ENCODE measurements at regions not wholly inside any gene's neighbourhood (a gene's known extent, or its start where the extent isn't known, plus 50 kb on each side); places are given as distances from the start of the nearest gene placed in this dataset.
"Not testable (repeated sequence)": the region's sequence is repeated elsewhere in the genome, so short reads cannot be mapped to it uniquely, and the experiment has no call there.

DNA sequence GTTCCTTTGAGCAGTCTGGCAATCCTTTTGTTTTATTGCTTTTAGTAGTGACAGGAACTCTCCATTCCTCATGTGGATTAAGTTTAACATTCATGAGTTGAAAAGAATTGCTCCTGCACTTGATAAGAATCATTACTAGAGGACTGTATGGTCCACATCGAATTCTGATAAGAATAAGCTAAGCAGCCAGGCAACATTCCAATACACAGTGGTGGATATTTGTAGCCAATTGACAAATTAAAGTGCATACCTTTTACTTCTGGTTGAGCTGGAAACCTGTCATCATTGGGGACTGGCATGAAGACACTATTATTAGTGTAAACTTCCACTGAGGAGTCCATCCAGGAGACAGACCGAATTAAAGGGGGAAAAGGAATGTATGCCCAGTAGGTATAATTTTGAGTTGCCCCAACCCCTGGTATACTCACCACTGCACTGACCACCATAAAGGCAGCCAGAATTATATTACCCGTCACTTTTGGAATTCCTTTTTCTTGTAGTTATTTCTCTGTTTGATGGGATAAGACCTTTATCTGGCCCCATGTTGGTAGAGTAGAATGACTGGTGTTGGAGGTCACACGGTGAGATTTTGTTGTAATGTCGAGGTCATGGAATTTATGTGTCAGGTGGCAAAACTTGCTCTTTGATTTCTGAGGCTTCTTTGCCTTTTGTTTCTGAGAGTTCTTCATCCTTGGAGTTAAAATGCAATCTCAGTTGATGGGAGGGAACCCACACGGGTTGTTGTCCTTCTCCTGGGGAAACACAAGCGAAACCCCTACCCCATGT is 72.1 kb upstream of the ARL4D start:
- Mint-ChIP-seq H3K4me3 (no peak overlapping the region), H3K27me3 (peaks cover 15% of the 10 kb centered on the region), H3K36me3 (no peaks in the 10 kb centered on the region), H3K4me1 (peaks cover 15% of the 10 kb centered on the region), H3K9me3 (no peaks in the 10 kb centered on the region), H3K27ac (no peak overlapping the region)
- DNase-seq, result no peak

DNA sequence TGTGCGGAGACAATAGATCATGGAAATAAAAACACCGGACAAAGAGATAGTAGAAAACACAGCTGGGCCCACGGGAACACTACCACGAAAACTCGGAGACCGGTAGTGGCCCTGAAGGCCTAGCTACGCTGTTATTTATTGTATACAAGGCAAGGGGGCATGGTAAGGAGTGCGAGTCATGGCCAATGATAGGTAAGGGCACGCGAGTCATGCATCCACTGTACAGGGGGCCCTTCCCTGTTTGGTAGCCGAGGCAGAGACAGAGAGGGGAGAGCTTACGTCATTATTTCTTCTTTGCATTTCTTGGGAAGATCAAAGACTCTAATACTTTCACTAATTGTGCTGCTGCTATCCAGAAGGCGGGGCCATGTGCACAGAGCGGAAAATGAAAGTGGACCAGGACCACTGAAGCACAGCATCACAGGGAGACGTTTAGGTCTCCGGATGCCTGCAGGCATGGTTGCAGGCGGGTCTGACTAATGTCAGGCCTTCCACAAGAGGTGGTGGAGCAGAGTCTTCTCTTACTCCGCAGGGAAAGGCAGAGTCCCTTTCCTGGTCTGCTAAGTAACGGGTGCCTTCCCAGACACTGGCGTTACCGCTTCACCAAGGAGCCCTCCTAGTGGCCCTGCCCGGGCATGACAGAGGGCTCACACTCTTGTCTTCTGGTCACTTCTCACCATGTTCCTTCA is 74.4 kb upstream of the ARL4D start:
- H3K36me3 Mint-ChIP-seq, result peaks cover 7% of the 10 kb centered on the region
- peaks cover 15% of the 10 kb centered on the region for H3K4me1 Mint-ChIP-seq
- H3K27me3 Mint-ChIP-seq, result peaks cover 11% of the 10 kb centered on the region
- no peak overlapping the region for H3K4me3 Mint-ChIP-seq
- no peaks in the 10 kb centered on the region for H3K9me3 Mint-ChIP-seq
- no peak for DNase-seq
- no peak overlapping the region for H3K27ac Mint-ChIP-seq

DNA sequence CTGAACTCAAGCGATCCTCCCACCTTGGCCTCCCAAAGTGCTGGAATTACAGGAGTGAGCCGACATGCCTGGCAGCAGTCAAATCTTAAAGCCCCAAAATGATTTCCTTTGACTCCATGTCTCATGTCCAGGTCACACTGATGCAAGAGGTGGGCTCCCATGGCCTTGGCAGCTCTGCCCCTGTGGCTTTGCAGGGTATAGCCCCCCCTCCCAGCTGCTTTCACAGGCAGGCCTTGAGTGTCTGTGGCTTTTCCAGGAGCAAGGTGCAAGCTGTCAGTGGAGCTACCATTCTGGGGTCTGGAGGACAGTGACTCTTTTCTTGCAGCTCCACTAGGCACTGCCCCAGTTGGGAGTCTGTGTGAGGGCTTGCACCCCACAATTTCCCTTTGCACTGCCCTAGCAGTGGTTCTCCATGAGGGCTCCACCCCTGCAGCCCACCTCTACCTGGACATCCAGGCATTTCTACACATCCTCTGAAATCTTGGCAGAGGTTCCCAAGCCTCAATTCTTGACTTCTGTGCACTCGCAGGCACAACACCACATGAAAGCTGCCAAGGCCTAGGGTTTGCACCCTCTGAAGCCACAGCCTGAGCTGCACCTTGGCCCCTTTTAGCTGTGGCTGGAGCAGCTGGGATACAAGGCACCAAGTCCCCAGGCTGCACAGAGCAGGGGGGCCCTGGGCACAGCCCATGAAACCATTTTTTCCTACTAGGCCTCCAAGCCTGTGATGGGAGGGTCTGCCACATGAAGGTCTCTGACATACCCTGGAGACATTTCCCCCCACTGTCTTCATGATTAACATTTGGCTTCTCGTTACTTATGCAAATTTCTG is 79.3 kb upstream of the ARL4D start:
- Mint-ChIP-seq H3K4me1 (peaks cover 5% of the 10 kb centered on the region), H3K36me3 (peaks cover 29% of the 10 kb centered on the region), H3K9me3 (peaks cover 5% of the 10 kb centered on the region), H3K27me3 (no peaks in the 10 kb centered on the region), H3K27ac (no peak overlapping the region), H3K4me3 (no peak overlapping the region)
- no peak for DNase-seq

DNA sequence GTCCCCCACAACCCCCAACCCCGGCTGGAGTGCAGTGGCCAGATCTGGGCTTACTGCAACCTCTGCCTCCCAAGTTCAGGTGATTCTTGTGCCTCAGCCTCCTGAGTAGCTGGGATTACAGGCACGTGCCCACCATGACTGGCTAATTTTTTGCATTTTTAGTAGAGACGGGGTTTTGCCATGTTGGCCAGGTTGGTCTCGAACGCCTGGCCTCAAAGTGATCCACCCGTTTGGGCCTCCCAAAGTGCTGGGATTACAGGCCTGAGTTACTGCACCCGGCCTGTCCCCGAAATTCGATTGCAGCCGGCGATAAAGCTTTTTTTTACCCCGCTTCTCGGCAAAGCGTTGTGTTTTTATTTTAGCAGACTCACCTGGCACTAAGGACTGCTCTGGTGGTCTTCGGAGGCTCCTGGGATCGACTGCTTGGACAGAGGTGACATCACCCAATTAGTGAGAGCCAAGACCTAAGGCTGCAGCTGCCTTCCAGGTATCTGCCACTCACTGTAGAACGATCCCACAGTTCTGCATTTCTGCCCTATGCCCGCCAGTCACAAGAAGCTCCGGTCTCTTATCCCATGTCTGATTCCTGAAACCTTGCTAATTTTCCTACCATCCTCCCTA is 82.2 kb upstream of the ARL4D start:
- Mint-ChIP-seq H3K36me3 (peaks cover 29% of the 10 kb centered on the region), H3K27me3 (no peaks in the 10 kb centered on the region), H3K9me3 (peaks cover 5% of the 10 kb centered on the region), H3K27ac (no peak overlapping the region), H3K4me3 (no peak overlapping the region), H3K4me1 (no peaks in the 10 kb centered on the region)
- peak; percentile 48 for DNase-seq

DNA sequence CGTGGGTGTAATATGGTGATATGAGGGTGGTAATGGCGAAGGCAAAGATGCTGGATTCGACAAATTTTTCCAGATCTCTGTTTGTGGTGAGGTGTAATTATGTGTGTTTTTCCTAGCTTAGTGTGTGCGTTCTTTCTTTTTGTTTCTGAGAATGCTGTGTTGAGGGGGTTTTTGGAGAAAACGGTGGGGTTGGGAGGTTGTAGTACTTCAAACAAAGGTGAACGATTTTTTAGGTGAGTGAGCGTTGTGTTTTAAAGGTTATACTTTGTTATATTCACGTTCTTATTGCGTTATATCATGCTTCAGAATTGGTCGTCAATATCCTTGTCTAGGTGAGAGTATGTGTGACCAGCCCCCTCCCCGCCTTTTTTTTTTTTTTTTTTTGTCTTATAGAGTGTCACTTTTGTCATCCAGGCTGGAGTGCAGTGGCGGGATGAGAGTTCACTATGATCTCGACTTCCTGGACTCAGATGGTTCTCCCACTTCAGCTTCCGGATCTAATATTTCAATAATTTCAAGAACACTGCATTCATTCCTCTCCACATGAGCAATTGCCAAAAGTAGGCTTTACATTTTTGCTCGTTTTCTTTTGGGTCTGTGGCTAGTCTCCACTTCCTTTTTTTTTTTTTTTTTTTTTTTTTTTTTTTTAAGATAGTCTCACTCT is 82.2 kb upstream of the RNU2-1 start:
- Mint-ChIP-seq H3K27ac (no peak overlapping the region), H3K9me3 (peaks cover 5% of the 10 kb centered on the region), H3K36me3 (peaks cover 29% of the 10 kb centered on the region), H3K4me1 (no peaks in the 10 kb centered on the region), H3K4me3 (no peak overlapping the region), H3K27me3 (no peaks in the 10 kb centered on the region)
- no peak for DNase-seq

DNA sequence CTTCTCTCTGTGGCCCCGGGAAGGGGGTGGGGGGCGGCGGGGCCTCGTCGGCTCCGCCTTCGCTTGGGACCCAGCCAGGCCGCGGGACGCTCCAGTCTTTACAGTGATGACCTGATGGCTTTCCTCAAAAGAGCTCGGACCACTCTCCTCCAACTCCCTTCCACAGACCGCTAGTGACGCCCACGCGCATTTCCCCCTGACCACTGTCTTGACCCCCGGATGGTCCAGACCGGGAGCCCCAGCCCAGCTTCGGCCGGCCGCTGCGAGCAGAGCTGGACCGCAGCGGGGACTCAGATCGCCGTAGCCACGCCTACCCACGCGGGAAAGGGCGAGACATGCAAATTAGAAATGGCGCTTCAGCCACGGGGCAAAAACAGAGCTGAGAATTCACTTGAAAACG is 81.6 kb upstream of the RNU2-1 start:
- no peaks in the 10 kb centered on the region for H3K27me3 Mint-ChIP-seq
- H3K4me3 Mint-ChIP-seq, result no peak overlapping the region
- DNase-seq, result no peak
- H3K9me3 Mint-ChIP-seq, result peaks cover 5% of the 10 kb centered on the region
- H3K4me1 Mint-ChIP-seq, result no peaks in the 10 kb centered on the region
- peaks cover 29% of the 10 kb centered on the region for H3K36me3 Mint-ChIP-seq
- H3K27ac Mint-ChIP-seq, result no peak overlapping the region

DNA sequence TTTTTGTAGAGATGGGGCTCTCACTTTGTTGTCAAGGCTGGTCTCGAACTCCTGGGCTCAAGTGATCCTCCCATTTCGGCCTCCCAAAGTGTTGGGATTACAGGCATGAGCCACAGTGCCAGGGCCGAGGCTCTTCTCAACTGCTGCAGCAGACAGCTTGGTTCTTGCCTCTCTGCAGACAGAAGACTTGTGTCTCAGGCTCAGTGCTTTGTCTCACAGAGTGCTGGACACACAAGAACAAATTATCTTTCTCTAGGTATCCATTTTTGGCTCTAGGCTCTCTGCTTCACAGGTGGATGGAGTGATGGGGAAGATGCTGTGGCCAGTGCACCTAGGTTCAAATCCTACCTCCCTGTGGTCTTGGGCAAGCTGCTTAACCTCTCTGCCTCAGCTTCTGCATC is 80.8 kb upstream of the RNU2-1 start:
- Mint-ChIP-seq H3K4me3 (no peak overlapping the region), H3K9me3 (peaks cover 5% of the 10 kb centered on the region), H3K27ac (no peak overlapping the region), H3K36me3 (peaks cover 24% of the 10 kb centered on the region), H3K4me1 (no peaks in the 10 kb centered on the region), H3K27me3 (no peaks in the 10 kb centered on the region)
- DNase-seq, result no peak

DNA sequence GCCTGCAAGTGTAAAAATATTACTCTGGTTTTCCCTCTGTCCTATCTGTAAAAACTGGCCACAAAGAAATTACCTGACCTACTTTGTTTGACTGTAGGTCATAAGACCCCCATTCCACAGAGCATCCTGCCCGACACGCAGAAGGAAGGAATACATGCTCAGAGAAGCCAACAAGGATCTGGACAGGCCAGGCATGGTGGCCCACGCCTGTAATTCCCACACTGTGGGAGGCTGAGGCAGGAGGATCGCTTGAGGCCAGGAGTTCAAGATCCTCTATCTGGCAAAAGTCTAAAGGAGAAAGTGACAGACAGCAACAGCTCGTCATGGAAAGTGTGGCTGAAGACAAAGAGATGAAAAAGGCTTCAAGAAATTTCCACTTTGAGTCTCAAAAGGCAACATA is 78.2 kb upstream of the RNU2-1 start:
- H3K4me3 Mint-ChIP-seq, result no peak overlapping the region
- H3K4me1 Mint-ChIP-seq, result no peaks in the 10 kb centered on the region
- peaks cover 5% of the 10 kb centered on the region for H3K36me3 Mint-ChIP-seq
- H3K27me3 Mint-ChIP-seq, result no peaks in the 10 kb centered on the region
- no peaks in the 10 kb centered on the region for H3K9me3 Mint-ChIP-seq
- H3K27ac Mint-ChIP-seq, result no peak overlapping the region
- no peak for DNase-seq

DNA sequence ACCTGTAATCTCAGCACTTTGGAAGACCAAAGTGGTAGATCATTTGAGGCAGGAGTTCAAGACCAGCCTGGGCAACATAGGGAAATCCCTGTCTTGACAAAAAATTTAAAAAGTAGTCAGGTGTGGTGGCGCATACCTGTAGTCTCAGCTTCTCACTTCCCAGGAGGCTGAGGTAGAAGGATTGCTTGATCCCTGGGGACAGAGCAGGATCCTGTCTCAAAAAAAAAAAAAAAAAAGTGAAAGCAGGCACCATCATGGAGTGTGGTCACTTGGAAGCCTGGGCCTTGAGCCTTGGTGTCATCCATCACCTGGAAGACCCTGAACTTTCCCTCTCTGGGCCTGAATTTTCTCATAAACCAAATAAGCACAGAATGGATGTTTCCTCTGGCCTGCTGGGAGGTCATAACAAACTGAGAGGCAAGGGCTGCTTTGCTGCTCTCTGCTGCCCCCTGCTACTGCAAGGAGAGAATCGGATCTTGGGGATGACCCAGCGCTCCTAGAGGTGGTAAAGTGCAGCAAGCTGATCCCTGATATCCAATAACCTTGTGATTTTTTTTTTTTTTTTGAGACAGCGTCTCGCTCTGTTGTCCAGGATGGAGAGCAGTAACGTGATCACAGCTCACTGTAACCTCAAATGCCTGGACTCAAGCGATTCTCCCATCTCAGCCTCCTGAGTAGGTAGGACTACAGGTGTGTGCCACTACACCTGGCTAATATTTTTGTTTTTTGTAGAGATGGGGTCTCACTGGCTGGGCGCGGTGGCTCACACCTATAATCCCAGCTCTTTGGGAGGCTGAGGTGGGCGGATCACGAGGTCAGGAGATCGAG is 75.9 kb upstream of the RNU2-1 start:
- Mint-ChIP-seq H3K27ac (no peak overlapping the region), H3K36me3 (no peaks in the 10 kb centered on the region), H3K4me1 (no peaks in the 10 kb centered on the region), H3K4me3 (no peak overlapping the region), H3K27me3 (no peaks in the 10 kb centered on the region), H3K9me3 (no peaks in the 10 kb centered on the region)
- no peak for DNase-seq

DNA sequence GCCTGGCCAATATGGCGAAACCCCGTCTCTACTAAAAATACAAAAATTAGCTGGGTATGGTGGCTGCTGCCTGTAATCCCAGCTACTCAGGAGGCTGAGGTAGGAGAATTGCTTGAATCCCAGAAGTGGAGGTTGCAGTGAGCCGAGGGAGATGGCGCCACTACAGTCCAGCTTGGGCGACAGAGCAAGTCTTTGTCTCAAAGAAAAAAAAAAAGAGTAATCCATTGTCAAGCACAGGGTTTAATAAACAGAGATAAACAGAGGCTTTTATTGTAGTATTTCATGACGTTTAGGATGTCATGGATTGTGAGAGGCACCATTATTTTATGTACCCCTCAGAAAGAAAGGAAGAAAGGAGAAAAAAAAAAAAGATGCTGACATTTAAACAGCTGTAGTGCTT is 75.2 kb upstream of the RNU2-1 start:
- no peaks in the 10 kb centered on the region for H3K9me3 Mint-ChIP-seq
- DNase-seq, result no peak
- H3K27ac Mint-ChIP-seq, result no peak overlapping the region

DNA sequence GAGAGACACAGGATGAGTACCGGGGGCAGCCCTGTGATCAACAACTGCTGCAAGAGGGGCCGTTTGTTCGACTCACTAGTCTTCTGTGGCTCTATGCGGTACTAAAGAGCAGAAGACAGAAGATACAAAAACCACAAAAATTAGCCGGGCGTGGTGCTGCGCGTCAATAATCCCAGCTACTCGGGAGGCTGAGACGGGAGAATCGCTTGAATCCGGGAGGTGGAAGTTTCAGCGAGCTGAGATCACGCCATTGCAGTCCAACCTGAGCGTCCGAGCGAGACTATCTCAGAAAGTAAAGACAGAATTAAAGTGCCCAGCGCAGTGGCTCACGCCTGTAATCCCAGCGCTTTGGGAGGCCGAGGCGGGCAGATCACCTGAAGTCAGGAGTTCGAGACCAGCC is 71.0 kb upstream of the RNU2-1 start:
- not testable (repeated sequence) for H3K36me3 Mint-ChIP-seq

More for the DNA sequence above, 75.2 kb upstream of the RNU2-1 start:
- Mint-ChIP-seq H3K4me1 (no peaks in the 10 kb centered on the region), H3K36me3 (no peaks in the 10 kb centered on the region), H3K4me3 (no peak overlapping the region), H3K27me3 (no peaks in the 10 kb centered on the region)

DNA sequence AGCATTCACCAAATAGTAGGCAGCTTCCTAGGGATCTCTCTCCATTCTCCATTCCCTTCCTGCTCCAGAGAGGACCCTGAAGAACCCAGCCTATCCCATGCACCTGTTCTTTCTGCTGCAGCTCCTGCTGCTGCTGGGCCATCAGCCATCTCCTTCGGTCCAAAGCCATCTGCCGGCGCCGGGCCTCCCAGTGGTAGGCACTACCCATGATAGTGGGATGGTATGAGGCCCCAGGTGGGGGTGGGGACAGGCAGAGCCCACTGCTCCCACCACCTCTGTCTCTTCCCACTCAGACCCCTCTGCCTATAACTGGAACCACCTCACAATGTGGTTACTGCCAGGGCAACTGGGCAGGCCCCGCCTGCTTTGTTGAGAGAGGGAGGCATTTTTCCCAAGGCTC is 69.3 kb upstream of the RNU2-1 start:
- not testable (repeated sequence) for H3K4me3 Mint-ChIP-seq, H3K36me3 Mint-ChIP-seq, H3K27ac Mint-ChIP-seq, H3K27me3 Mint-ChIP-seq, DNase-seq, H3K9me3 Mint-ChIP-seq, H3K4me1 Mint-ChIP-seq

More for the DNA sequence above, 71.0 kb upstream of the RNU2-1 start:
- H3K27ac Mint-ChIP-seq, H3K4me3 Mint-ChIP-seq, H3K4me1 Mint-ChIP-seq, H3K9me3 Mint-ChIP-seq, DNase-seq, H3K27me3 Mint-ChIP-seq: not testable (repeated sequence)

DNA sequence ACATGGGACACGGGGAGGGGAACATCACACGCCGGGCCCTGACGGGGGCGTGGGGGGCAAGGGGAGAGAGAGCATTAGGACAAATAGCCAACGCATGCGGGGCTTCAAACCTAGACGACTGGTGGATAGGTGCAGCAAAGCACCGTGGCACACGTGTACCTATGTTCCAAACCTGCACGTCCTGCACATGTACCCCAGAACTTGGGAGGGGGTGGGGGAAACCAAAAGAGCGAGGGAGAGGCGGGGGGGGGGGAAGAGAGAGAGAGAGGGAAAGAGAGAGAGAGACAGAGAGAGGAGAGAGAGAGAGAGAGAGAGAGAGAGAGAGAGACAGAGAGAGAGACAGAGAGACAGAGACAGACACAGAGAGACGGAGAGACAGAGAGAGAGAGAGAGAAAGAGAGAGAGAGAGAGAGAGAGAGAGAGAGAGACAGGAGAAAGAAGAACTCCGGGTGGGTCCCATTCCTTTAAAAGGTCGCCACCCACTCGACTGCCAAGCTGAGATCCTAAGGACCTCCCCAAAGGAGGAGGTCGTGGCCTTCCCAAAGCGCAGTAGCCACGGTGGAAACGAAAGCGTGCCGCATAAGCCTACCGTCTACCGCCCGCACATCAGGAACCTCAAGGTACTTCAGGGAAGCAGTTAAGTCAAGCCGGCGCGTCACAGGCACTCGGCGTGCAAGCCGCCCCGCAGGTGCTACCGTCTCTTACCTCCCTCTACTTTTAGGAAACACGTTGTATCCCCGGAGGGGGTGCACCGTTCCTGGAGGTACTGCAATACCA is 65.7 kb upstream of the RNU2-1 start:
- H3K9me3 Mint-ChIP-seq, DNase-seq, H3K36me3 Mint-ChIP-seq, H3K4me1 Mint-ChIP-seq, H3K4me3 Mint-ChIP-seq, H3K27ac Mint-ChIP-seq, H3K27me3 Mint-ChIP-seq: not testable (repeated sequence)
